ENCODE measurements at regions not wholly inside any gene's neighbourhood (a gene's known extent, or its start where the extent isn't known, plus 50 kb on each side); places are given as distances from the start of the nearest gene placed in this dataset.

DNA sequence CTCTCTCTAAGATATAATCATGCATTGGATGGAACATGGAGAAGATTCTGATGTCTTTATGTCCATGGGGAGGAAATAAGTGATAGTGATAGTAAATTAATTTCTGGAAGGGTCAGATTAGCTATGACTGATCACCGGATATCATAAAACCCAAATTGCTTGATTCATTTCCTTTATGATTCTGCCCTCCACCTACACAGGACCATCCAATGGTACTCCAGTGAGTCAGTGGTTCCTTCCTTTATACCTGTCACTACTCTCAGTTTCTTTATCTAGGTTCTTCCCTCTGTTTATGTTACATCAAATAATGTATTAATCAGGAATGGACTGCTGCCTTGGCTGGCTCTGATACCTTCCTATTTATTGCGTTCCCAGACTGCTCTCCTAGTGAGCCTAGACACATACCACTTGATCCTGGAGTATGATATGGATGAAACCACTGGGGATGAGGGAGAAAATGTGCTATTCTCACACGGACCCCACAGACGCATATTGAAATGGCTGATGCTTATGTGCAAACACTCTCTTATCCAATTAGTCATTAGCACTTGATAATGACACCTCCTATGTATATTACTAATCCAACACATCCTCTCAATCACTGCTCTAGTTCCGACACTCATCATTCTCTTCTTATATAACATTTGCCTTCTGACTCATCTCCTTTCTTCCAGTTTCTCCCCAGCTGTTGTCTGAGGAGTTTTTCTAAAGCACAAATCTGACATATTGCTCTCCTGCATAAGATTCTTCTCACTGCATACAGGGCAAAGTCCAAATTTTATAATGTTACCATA, 315.6 kb downstream of the INSIG2 start:
- Histone ChIP-seq H3K27ac (ENCODE audit: low read length) (no peak overlapping the region), H3K36me3 (ENCODE audit: control insufficient read depth, insufficient read depth, low read length) (no peaks in the 10 kb centered on the region), H3K4me3 (ENCODE audit: low read length) (no peak overlapping the region), H3K9me3 (ENCODE audit: control insufficient read depth, insufficient read depth, low read length) (no peaks in the 10 kb centered on the region; the same call in 1 of the 2 replicates), H3K27me3 (ENCODE audit: control insufficient read depth, insufficient read depth, low read length) (no peaks in the 10 kb centered on the region), H3K4me1 (ENCODE audit: control insufficient read depth, insufficient read depth, low read length) (no peaks in the 10 kb centered on the region)
- 100% methylated on average over 1 of the region's 5 CpGs for WGBS (ENCODE audit: insufficient coverage, insufficient read length)
- no peak for DNase-seq (ENCODE audit: low read depth, low spot score)

DNA sequence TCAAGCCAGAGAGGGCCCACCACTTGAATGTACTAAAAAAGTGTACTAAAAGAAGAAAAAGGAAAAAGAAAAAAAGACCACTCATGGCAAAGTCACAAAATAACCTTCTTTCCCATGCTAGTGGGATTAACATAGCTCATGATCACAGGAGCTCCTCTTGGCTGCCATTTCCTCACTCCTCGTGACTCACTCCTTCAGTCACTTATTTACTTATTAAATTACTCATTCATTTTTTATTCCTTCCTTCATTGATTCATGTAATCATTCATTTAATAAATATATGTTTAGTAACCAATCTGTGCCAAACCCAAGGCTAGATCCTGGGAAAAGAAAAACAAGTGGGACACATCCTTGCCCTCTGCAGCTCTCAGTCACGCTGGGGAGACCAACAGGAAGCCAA, 300.5 kb downstream of the INSIG2 start:
- H3K27me3 ChIP-seq (ENCODE audit: control insufficient read depth, insufficient read depth, low read length) = no peaks in the 10 kb centered on the region
- no peak overlapping the region for H3K4me3 ChIP-seq (ENCODE audit: low read length)
- 100% methylated on average over 1 of the region's 2 CpGs for WGBS (ENCODE audit: insufficient coverage, insufficient read length)
- no peak for DNase-seq (ENCODE audit: low read depth, low spot score)
- no peaks in the 10 kb centered on the region for H3K36me3 ChIP-seq (ENCODE audit: control insufficient read depth, insufficient read depth, low read length)
- H3K27ac ChIP-seq (ENCODE audit: low read length) = no peak overlapping the region
- no peaks in the 10 kb centered on the region for H3K9me3 ChIP-seq (ENCODE audit: control insufficient read depth, insufficient read depth, low read length)
- no peaks in the 10 kb centered on the region for H3K4me1 ChIP-seq (ENCODE audit: control insufficient read depth, insufficient read depth, low read length)

DNA sequence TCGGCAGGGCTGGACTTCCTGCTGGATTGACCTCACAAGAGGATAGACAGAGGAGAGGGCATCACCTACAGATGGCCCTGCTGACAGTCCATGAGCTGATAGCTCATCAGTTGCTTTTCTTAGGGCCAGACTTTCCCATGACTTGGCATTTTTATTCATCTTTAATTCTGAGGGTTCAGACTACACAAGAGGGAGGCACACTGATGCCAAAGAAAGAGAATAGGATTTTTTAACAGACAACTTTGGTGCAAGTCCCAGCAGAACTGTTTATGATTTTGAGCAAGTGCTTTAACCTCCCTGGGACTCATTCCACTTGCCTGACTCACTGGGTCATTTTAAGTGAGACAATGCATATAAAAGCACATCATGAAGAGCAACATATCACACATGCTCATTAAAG, 299.2 kb downstream of the INSIG2 start:
- no CpG with 5 or more reads among the region's 1 CpG for WGBS (ENCODE audit: insufficient coverage, insufficient read length)
- no peaks in the 10 kb centered on the region for H3K9me3 ChIP-seq (ENCODE audit: control insufficient read depth, insufficient read depth, low read length)
- no peaks in the 10 kb centered on the region for H3K4me1 ChIP-seq (ENCODE audit: control insufficient read depth, insufficient read depth, low read length)
- no peak overlapping the region for H3K4me3 ChIP-seq (ENCODE audit: low read length)
- H3K27ac ChIP-seq (ENCODE audit: low read length) = no peak overlapping the region
- DNase-seq (ENCODE audit: low read depth, low spot score) = no peak
- no peaks in the 10 kb centered on the region for H3K27me3 ChIP-seq (ENCODE audit: control insufficient read depth, insufficient read depth, low read length)
- H3K36me3 ChIP-seq (ENCODE audit: control insufficient read depth, insufficient read depth, low read length) = no peaks in the 10 kb centered on the region

DNA sequence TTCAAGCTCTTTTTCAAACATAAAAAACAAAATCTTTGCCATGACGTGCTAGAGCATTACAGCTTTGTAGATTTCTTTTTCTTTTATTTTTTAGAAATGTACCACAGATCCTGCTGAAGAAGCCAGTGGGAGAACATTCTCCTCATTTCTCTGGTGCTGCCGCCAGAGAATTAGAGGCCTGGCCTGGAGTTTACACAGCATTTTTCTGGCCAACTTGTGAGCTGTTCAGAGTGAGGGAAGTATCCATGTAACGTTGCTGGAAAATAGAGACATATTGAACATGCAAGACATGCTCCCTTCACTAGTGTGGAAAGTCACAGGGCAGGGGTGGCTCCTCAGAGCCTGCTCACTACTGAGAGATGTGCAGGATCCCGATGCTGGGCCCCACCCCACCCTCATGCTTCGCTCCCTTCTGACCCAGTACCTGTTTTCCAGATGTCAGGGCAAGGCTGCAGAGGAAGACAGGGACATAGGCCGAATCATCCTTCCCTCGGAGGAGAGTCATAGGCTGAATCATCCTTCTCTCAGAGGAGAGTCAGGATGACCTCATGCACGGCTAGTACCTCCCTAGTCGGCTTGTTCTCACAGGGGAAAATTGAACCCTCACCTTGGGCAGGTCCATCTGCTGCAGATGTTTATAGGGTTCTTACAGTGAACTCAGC, 298.5 kb downstream of the INSIG2 start:
- H3K4me3 ChIP-seq (ENCODE audit: low read length) = no peak overlapping the region
- no peak for DNase-seq (ENCODE audit: low read depth, low spot score)
- WGBS (ENCODE audit: insufficient coverage, insufficient read length) = no CpG with 5 or more reads among the region's 9 CpGs
- H3K4me1 ChIP-seq (ENCODE audit: control insufficient read depth, insufficient read depth, low read length) = no peaks in the 10 kb centered on the region
- no peaks in the 10 kb centered on the region for H3K36me3 ChIP-seq (ENCODE audit: control insufficient read depth, insufficient read depth, low read length)
- H3K9me3 ChIP-seq (ENCODE audit: control insufficient read depth, insufficient read depth, low read length) = no peaks in the 10 kb centered on the region
- no peak overlapping the region for H3K27ac ChIP-seq (ENCODE audit: low read length)
- no peaks in the 10 kb centered on the region for H3K27me3 ChIP-seq (ENCODE audit: control insufficient read depth, insufficient read depth, low read length)

DNA sequence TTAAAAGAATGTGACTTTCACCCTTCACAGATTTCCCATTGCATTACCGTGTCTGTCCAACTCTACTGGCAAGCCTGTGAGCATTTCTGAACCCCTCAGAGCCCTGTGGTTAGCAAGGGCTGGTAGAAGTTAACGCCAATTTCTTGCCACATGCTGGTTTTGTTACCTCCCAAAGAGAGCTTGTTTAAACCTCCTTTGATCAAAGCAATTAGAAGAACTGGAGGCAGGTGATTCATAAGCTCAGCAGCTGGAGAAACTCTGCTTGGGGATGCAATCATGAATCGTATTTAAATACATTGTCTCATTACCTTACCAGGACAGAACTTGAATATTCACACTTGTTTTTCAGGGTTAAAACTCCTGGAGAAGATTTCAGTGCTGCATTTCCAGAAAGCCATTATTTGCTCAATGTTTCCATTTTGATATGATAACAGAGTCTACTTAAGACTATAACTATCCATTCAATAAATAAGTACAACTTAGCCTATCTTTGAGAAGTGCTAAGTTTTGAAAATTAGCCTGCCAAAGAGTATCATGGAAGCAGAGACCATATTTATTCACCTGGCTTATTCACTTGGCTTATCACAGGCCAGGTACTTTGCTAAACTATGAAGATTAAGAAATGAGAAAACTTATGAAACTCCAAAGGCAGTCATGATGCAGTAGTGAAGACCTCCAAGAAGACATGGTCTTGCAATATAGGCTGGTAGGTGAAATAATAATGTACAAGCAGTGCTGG, 292.8 kb downstream of the INSIG2 start:
- DNase-seq (ENCODE audit: low read depth, low spot score) = no peak
- Histone ChIP-seq H3K36me3 (ENCODE audit: control insufficient read depth, insufficient read depth, low read length) (no peaks in the 10 kb centered on the region), H3K9me3 (ENCODE audit: control insufficient read depth, insufficient read depth, low read length) (no peaks in the 10 kb centered on the region), H3K4me1 (ENCODE audit: control insufficient read depth, insufficient read depth, low read length) (no peaks in the 10 kb centered on the region), H3K27me3 (ENCODE audit: control insufficient read depth, insufficient read depth, low read length) (no peaks in the 10 kb centered on the region), H3K4me3 (ENCODE audit: low read length) (no peak overlapping the region), H3K27ac (ENCODE audit: low read length) (no peak overlapping the region)
- no CpG with 5 or more reads among the region's 3 CpGs for WGBS (ENCODE audit: insufficient coverage, insufficient read length)

DNA sequence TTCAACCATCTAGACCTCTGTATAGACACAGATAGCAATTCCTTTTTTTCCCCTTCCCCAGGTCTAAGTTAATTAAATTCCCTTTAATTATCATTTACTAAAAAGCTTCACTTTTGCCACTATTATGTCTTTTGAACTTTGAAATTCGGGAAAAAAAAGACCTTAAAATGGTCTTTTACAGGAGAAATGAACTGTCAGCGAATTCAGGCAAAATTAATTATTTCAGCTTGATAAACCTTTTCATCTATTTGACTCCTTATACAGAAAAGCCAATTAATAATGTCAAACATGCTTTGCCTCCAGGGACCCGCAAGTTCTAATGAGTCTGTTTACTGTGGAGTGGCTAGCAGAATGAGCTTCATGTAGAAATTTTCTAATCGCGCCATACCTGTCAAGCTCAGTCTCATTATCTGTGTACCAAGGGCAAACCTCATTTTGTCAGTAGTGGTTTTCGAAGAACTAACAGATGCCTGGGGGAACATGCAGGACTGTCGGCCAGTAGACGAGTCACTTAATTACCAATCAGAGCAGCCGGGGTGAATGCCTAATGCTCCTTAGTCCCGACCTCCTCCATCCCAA, 287.7 kb downstream of the INSIG2 start:
- Histone ChIP-seq H3K27me3 (ENCODE audit: control insufficient read depth, insufficient read depth, low read length) (no peaks in the 10 kb centered on the region), H3K4me3 (ENCODE audit: low read length) (no peak overlapping the region), H3K27ac (ENCODE audit: low read length) (no peak overlapping the region), H3K4me1 (ENCODE audit: control insufficient read depth, insufficient read depth, low read length) (peaks cover 3% of the 10 kb centered on the region; the same call in 1 of the 2 replicates), H3K36me3 (ENCODE audit: control insufficient read depth, insufficient read depth, low read length) (no peaks in the 10 kb centered on the region), H3K9me3 (ENCODE audit: control insufficient read depth, insufficient read depth, low read length) (no peaks in the 10 kb centered on the region)
- no CpG with 5 or more reads among the region's 10 CpGs for WGBS (ENCODE audit: insufficient coverage, insufficient read length)
- no peak for DNase-seq (ENCODE audit: low read depth, low spot score)

DNA sequence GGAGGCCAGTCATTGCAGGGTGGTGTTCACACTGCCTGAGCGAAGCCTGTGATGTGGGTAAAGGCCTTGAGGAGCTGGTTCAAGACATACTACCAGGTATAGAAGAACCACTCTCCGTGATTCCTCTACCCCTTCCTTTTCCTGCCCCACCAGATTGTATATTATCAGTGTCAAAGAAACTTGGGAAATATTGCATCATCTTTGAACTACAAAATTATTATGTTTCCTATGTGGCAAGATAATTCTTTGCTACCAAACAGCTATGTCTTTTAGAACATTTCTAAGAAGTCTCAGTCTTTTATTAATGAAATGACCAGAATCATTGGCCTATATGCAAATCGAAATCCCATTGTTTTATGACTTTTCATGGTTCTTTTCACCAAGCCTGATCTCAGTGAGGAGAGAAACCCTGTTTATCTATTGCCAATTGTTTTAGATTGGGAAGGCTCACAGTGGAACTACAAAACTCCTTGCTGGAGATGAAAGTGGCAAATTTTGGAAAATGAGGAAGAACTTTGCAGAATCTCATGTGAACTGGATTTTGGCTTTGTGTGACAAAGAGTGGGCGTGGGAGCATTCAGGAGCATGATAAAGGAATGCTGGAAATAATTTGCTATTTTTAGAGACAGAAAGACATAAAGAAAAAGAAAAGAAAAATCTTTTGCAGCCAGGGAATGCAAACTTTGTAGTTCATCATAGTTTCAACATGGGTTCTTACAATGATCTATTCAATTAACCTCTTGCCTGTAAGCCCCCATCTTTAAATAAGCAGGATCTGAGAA, 286.9 kb downstream of the INSIG2 start:
- H3K27me3 ChIP-seq (ENCODE audit: control insufficient read depth, insufficient read depth, low read length) = no peaks in the 10 kb centered on the region
- H3K9me3 ChIP-seq (ENCODE audit: control insufficient read depth, insufficient read depth, low read length) = no peaks in the 10 kb centered on the region
- no peaks in the 10 kb centered on the region for H3K36me3 ChIP-seq (ENCODE audit: control insufficient read depth, insufficient read depth, low read length)
- H3K27ac ChIP-seq (ENCODE audit: low read length) = no peak overlapping the region
- peaks cover 3% of the 10 kb centered on the region; the same call in 1 of the 2 replicates for H3K4me1 ChIP-seq (ENCODE audit: control insufficient read depth, insufficient read depth, low read length)
- no peak overlapping the region for H3K4me3 ChIP-seq (ENCODE audit: low read length)
- no peak for DNase-seq (ENCODE audit: low read depth, low spot score)
- no CpG with 5 or more reads among the region's 4 CpGs for WGBS (ENCODE audit: insufficient coverage, insufficient read length)

DNA sequence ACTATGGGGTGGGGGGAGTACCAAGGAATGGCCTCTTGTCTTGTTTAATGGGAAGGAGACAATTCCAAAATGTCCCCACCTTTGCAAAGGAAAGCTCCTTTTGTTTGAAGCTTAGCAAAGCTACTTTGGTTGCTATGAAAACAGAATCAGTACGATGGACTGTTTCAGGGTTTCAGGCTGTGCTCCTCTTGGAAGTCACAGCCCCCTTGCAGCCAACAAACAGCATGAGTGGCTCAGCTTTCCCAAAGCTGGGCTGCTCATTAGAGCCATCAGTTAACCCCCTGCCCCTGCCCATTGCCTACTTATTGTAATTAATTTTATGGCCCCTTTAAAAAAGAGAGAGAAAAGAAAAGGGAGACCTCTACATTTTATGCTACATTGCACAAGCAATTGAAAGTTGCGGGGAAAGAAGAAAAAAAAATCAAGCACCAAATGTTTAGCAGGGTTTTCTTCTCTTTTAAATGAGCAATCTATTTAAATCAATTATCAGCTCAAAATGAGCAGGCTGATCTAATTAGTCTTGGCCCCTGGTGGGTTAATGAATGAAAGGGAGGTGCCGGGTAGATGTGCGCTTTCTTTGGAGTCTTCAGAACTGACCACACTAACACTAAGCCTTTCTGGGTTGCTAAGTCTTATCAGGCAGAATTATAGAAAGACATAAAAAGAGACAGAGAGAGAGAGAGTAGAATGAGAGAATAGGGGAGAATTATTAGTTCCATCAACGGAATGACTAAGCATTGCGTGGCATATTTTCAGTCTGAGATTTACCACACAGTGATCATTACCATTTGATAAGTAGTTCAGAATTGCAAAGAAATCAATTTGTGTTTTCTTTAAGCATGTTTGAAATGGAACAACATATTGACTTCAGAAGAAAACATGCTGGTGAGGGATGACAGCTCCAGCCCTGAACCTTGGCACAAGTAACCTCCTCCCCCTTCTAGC, 284.9 kb downstream of the INSIG2 start:
- no peak for DNase-seq (ENCODE audit: low read depth, low spot score)
- no peak overlapping the region for H3K4me3 ChIP-seq (ENCODE audit: low read length)
- no peaks in the 10 kb centered on the region for H3K9me3 ChIP-seq (ENCODE audit: control insufficient read depth, insufficient read depth, low read length)
- WGBS (ENCODE audit: insufficient coverage, insufficient read length) = no CpG with 5 or more reads among the region's 6 CpGs
- peaks cover 3% of the 10 kb centered on the region; the same call in 1 of the 2 replicates for H3K4me1 ChIP-seq (ENCODE audit: control insufficient read depth, insufficient read depth, low read length)
- H3K27me3 ChIP-seq (ENCODE audit: control insufficient read depth, insufficient read depth, low read length) = no peaks in the 10 kb centered on the region
- H3K36me3 ChIP-seq (ENCODE audit: control insufficient read depth, insufficient read depth, low read length) = no peaks in the 10 kb centered on the region
- no peak overlapping the region for H3K27ac ChIP-seq (ENCODE audit: low read length)

DNA sequence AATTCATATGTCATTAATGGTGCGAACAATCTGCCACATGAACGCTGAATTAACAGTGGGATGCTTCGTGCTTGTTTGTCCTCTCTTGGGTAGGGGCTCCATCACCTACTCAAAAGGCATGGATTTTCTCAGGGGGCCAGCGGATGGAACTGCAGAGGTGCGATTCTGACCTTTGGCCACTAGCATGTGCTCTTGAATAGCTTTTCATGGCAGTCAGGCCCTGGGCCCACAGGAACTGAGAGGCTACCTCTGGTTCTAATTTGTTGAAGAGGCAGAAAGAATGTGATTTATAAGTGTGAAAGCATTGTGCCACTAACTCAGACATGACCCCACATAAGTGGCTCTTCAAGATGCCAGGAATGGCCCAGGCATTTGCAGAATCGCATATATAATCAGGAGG, 283.2 kb downstream of the INSIG2 start:
- WGBS (ENCODE audit: insufficient coverage, insufficient read length) = no CpG with 5 or more reads among the region's 6 CpGs
- Histone ChIP-seq H3K4me1 (ENCODE audit: control insufficient read depth, insufficient read depth, low read length) (peaks cover 3% of the 10 kb centered on the region; the same call in 1 of the 2 replicates), H3K9me3 (ENCODE audit: control insufficient read depth, insufficient read depth, low read length) (no peaks in the 10 kb centered on the region), H3K27ac (ENCODE audit: low read length) (no peak overlapping the region), H3K27me3 (ENCODE audit: control insufficient read depth, insufficient read depth, low read length) (no peaks in the 10 kb centered on the region), H3K36me3 (ENCODE audit: control insufficient read depth, insufficient read depth, low read length) (no peaks in the 10 kb centered on the region), H3K4me3 (ENCODE audit: low read length) (no peak overlapping the region)
- DNase-seq (ENCODE audit: low read depth, low spot score) = peak; percentile 45
